ENCODE measurements at regions not wholly inside any gene's neighbourhood (a gene's known extent, or its start where the extent isn't known, plus 50 kb on each side); places are given as distances from the start of the nearest gene placed in this dataset.

DNA sequence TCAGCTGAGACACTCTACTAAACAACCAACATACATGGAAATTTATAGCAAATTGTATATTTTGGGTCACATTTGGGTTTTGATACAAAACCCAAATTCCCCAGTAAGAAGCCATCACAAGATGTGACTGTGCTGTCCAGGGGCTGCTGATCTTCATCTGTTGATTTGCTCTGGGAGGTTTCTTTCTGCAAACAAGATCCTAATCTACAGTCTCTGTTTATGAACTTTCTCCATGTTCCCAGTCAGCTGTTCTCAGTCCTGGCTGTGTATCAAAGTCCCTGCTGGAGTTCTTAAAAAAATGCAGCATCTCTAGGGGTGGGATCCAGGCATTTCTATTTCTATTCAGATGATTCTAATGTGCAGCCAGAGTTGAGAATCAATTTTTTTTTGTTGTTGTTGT is 85.1 kb downstream of the ATP23 start:
- Histone ChIP-seq H3K27ac (ENCODE audit: low read depth in 1 of 2, low read length in 1 of 2) (no peak overlapping the region), H3K9me3 (ENCODE audit: control insufficient read depth in 4 of 4, insufficient read depth in 3 of 4, low read length in 3 of 4) (peaks cover 0 to 6% (median 3%) of the 10 kb centered on the region in 4 donors), H3K27me3 (ENCODE audit: control insufficient read depth in 3 of 3, insufficient read depth in 3 of 3, low read length in 2 of 3) (no peaks in the 10 kb centered on the region), H3K9ac (ENCODE audit: insufficient read depth in 1 of 2, low read length in 2 of 2) (no peak overlapping the region), H3K4me3 (no peak overlapping the region), H3K36me3 (ENCODE audit: control insufficient read depth in 4 of 4, insufficient read depth in 4 of 4, low read length in 4 of 4) (no peaks in the 10 kb centered on the region), H3K4me1 (ENCODE audit: control insufficient read depth in 5 of 5, insufficient read depth in 5 of 5, low read length in 5 of 5) (no peaks in the 10 kb centered on the region)
- DNase-seq (peak; percentile 44 to 79 (median 74)), ATAC-seq (ENCODE audit: insufficient read depth, low FRiP score) (no peak)
- TF ChIP-seq, protein P1, sequence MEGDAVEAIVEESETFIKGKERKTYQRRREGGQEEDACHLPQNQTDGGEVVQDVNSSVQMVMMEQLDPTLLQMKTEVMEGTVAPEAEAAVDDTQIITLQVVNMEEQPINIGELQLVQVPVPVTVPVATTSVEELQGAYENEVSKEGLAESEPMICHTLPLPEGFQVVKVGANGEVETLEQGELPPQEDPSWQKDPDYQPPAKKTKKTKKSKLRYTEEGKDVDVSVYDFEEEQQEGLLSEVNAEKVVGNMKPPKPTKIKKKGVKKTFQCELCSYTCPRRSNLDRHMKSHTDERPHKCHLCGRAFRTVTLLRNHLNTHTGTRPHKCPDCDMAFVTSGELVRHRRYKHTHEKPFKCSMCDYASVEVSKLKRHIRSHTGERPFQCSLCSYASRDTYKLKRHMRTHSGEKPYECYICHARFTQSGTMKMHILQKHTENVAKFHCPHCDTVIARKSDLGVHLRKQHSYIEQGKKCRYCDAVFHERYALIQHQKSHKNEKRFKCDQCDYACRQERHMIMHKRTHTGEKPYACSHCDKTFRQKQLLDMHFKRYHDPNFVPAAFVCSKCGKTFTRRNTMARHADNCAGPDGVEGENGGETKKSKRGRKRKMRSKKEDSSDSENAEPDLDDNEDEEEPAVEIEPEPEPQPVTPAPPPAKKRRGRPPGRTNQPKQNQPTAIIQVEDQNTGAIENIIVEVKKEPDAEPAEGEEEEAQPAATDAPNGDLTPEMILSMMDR (IDR thresholded peaks at IDR 0.05; ENCODE audit: control extremely low read depth, extremely low read depth) = no peak

DNA sequence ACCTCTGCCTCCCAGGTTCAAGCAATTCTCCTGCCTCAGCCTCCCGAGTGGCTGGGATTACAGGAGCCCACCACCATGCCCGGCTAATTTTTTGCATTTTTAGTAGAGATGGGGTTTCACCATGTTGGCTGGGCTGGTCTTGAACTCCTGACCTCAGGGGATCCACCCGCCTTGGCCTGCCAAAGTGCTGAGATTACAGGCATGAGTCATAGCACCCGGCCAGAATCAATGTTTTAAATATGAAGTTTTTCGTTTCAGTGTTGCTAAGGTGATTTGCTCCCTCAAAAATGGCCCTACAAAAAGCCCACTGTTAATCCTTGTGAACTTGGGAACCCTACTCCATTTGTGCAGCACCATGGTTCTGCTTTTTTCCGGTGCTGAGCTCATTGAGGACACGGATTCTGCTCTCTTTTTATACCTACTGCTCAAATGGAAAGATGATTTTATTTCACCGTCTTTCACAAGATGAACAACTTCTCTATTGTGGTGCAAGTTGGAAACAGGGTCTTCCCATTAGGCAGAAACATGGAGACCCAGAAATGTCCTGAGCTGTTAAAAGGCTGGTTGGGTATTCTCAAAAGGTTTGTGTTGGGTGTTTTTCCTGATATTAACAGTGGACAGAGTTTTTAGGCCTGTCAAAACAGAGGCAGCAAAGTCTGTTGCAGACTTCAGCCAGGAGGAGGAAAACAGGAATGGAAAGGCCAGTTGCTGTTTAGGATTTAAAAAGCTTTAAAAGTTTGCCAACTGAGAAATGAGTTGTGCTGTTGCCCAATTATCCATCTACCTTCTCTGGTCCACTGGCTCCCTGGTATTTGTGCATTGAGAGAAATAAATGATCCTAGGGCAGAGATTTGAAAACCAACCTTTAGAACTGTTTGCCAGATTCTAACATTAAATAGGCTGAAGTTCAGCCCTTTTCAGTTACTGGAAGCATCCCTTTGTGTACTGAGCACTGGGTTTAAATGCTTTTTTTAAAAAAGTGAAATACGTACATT is 85.8 kb downstream of the ATP23 start:
- no peak overlapping the region for H3K9ac ChIP-seq (ENCODE audit: insufficient read depth in 1 of 2, low read length in 2 of 2)
- no peaks in the 10 kb centered on the region for H3K27me3 ChIP-seq (ENCODE audit: control insufficient read depth in 3 of 3, insufficient read depth in 3 of 3, low read length in 2 of 3)
- peaks cover 0 to 6% (median 3%) of the 10 kb centered on the region in 4 donors for H3K9me3 ChIP-seq (ENCODE audit: control insufficient read depth in 4 of 4, insufficient read depth in 3 of 4, low read length in 3 of 4)
- no peaks in the 10 kb centered on the region for H3K4me1 ChIP-seq (ENCODE audit: control insufficient read depth in 5 of 5, insufficient read depth in 5 of 5, low read length in 5 of 5)
- H3K4me3 ChIP-seq = no peak overlapping the region
- no peaks in the 10 kb centered on the region for H3K36me3 ChIP-seq (ENCODE audit: control insufficient read depth in 4 of 4, insufficient read depth in 4 of 4, low read length in 4 of 4)
- ATAC-seq (ENCODE audit: insufficient read depth, low FRiP score) = no peak
- 72 to 86% methylated on average over 9 of the region's 9 CpGs for WGBS, 2 donors
- TF ChIP-seq, protein P1 (IDR thresholded peaks at IDR 0.05; ENCODE audit: control extremely low read depth, extremely low read depth) = no peak
- H3K27ac ChIP-seq (ENCODE audit: low read depth in 1 of 2, low read length in 1 of 2) = no peak overlapping the region
- no peak for DNase-seq

DNA sequence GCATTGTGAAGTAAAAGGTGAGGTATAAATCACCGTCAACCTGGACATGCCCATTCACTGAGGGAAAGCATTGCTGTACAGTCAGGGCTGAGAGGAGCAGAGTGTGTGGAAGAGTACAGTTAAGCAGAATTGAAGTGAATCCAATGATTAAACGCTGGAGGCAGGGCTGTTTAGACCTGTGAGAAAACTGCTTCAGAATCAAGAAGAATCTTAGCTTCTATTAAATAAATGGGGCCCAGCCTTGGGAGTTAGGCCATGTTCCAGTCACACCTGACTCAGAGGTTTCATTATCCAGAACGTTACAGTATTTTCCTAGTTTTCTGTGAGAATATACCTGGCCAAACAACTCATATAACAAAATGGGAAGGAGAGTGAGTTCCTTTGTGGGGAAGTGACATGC is 86.9 kb downstream of the ATP23 start:
- Histone ChIP-seq H3K4me1 (ENCODE audit: control insufficient read depth in 5 of 5, insufficient read depth in 5 of 5, low read length in 5 of 5) (no peaks in the 10 kb centered on the region), H3K9ac (ENCODE audit: insufficient read depth in 1 of 2, low read length in 2 of 2) (no peak overlapping the region), H3K36me3 (ENCODE audit: control insufficient read depth in 4 of 4, insufficient read depth in 4 of 4, low read length in 4 of 4) (no peaks in the 10 kb centered on the region), H3K27me3 (ENCODE audit: control insufficient read depth in 3 of 3, insufficient read depth in 3 of 3, low read length in 2 of 3) (no peaks in the 10 kb centered on the region), H3K27ac (ENCODE audit: low read depth in 1 of 2, low read length in 1 of 2) (no peak overlapping the region), H3K9me3 (ENCODE audit: control insufficient read depth in 4 of 4, insufficient read depth in 3 of 4, low read length in 3 of 4) (peaks cover 0 to 6% (median 2%) of the 10 kb centered on the region in 4 donors), H3K4me3 (no peak overlapping the region)
- 74 to 86% methylated on average over 3 of the region's 3 CpGs for WGBS, 2 donors
- no peak for ATAC-seq (ENCODE audit: insufficient read depth, low FRiP score)
- DNase-seq = no peak
- TF ChIP-seq, protein P1 (IDR thresholded peaks at IDR 0.05; ENCODE audit: control extremely low read depth, extremely low read depth) = no peak

All from lung (tissue), 11 donors.